Cerebellar cortex (tissue), 1 donor: ENCODE measurements at regions not wholly inside any gene's neighbourhood (a gene's known extent, or its start where the extent isn't known, plus 50 kb on each side); places are given as distances from the start of the nearest gene placed in this dataset.
"Not testable (repeated sequence)": the region's sequence is repeated elsewhere in the genome, so short reads cannot be mapped to it uniquely, and the experiment has no call there.

ENCODE experiments used
- DNase-seq: peaks from one replicate; pipeline ENCODE4 v3.0.0-alpha.2; 2015; ENCODE audit warnings: low spot score

DNA sequence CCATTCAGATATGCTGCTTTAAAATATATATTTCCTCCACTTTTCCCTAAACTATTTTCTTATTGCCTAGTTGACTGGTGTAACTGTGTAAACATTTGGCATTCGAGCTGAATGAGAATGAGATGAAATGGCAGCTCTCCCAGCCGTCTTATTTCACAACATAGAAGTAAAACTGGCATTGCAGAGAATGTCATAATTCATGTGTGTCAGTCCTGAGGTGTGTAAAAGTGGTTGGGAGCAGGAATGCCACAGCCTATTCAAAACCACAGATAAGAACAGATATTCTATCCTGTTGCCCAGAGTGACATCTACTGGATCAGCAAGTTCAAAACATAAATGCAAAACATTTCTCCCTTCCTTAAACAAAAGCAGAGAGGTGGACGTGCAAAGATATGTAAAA lies 565.5 kb upstream of the CHAC2 start:
- DNase-seq, result peak; percentile 41

DNA sequence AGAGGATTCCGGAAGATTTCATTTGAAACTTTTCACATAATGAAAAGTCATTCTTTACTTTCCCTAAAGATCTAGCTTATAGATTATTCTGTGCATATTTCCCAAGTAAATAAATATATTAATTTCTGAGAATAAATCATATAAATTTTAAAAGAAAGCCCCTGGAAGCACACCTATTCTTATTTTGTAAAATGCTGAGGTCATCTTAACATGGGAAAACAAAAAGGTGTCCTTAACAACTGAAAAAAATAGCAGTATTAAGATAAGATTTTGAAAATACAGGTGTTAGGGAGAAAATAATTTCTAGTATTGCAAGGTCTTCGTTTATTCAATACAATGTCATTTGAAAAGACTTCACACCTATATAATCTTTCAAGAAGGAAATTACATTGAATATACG lies 567.5 kb upstream of the CHAC2 start:
- no peak for DNase-seq

DNA sequence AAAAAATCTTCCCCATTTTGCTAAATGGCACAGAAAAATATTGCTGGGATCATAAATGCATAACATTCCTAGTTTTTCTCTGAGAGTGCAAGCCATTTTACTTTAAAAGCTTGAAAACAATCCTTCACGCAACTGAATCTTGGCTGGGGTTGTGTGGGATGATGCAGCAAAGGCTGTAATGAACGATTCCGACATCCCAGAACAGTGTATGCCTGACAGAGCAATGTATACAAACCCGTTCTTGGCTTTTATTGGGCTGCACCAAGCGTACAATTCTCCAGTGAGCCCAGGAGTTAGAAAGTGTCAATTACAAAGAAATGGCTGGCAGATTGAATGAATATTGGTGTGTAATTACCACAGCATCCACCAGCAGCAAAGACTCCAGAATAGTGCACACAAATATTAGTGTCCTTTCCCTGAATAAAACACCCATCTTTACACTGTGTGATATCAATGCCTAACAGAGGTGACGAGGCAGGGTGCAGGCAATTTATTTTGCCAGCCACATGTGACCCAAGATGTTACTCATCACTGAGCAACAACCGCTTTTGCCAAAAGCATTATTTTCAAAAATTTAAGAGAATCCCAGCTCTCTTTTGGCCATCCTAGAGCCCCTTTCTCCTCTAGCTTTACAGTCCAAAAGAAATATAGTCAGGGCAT lies 578.6 kb upstream of the CHAC2 start:
- no peak for DNase-seq

DNA sequence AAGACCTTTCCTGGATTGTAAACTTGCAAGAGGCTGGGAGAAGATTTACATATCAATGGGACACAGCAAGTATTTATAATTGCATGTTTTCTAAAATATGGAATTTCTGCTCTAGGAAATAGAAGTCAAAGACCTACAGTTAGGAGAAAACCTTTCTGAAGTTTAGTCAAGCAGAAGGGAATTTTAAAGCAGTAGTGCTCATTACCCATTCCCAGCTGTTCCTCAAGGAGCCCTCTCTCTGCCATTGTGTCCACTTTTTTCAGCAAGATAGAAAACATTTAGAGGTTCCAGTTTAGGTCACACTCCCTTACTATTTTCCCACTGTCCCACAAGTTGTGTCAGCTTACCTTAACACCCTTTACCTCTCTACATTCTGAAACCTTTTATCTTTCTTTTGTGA lies 584.0 kb upstream of the CHAC2 start:
- DNase-seq, result no peak

DNA sequence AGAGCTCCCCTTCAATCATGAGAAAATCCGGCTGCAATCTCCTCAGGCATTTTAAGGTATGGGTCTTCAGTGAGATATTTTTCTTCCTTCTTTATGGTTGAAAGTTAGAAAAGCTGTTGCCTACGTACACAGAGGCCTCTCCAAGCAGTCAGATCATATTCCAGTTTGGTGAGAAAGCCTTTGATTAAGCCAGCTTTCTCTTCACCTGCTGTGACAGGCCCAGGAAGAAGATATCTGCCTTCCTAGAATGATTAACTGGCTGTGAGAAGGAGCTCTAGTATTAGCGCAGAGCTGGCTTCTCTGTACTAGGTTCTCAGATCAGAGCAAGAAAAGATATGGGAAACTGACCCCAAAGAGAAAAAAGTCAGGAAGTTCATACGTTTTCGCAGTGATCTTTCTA lies 585.0 kb upstream of the CHAC2 start:
- no peak for DNase-seq

DNA sequence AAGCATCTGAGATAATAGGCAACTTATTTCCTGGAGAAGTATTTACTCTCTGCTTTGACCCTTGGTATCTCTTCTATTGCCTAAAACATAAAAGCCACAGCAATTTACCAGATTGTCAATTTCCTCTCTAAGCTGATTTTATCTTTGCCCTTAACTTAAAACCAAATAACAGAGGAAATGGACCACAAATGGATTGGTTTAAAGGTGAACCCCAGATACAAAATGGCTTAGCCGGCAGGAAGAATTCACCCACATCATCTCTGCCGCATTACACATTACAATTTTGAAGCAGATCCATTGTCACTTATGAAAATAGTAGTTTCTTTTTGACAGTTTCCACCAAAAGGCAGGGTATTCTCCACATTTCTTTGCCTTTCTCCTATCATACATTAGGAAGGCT lies 585.8 kb upstream of the CHAC2 start:
- DNase-seq, result no peak

DNA sequence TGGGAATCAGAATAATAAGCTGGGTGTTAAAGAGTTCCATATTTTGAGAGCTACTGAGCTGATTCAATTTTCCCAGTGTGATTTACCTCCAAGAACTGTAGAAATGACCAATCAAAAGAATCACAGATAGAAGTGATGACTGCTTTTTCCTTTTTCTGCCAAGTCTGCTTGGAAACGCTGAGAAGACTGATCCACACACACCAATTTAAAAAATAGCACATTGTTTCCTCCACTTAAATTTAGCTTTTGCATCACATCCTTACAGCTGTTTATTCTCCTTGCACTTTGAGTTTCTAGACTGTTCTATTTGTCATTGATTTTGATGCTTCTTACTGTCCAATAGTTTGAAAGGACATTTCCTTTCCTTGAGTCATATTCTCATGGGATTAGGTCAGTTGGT lies 590.3 kb upstream of the CHAC2 start:
- no peak for DNase-seq

DNA sequence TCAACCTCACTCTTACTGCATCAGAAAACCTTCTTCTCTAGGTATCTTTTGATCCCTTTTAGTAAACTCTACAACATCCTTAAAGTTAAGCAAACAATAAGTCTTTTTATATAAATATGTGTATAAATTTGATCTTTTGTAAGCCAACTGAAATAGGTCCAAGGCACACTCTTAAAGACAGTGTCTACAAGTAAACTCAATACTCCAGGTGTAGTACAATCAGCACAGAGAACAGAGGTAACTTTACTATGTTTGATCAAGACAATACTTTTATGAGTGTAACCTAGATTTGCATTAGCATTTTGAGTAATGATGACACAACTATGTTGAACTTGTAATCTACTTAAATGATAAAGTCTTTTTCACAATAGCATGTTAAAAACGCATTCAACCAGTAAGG lies 593.1 kb upstream of the CHAC2 start:
- no peak for DNase-seq

DNA sequence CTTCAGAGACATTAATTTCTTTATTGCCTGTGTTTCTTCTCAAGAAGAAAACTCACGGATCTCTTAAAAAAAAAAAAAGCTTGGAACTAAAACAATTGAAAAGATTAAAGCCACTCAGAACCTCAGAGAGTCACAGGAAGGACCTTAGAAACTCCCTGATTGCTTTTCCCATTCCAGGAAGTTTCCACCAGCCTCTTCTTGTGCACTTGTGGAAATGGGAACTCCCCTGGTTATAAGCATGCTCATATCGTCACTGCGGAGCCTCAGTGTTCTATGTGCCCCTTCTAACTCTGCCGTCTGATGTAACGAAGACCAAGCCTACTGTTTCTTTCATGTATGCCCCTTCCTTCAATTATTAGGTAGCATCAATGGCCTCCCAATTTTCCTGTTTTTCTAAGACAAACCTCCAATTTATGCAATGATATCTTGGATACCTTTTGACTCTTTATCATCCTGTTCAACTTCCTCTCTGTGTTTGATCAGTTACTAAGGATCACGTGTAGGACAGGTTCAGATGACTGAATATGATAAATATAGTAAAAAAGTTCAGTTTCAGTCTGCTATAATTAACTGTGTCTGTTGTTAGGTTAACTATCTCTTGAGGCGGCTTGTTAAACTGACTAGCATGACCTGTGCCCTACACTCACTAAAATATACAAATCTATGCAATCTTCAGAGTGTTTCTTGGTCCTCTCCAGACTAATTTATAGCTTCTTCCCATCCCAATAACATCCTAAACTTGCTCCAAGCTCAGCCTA lies 593.7 kb upstream of the CHAC2 start:
- no peak for DNase-seq

DNA sequence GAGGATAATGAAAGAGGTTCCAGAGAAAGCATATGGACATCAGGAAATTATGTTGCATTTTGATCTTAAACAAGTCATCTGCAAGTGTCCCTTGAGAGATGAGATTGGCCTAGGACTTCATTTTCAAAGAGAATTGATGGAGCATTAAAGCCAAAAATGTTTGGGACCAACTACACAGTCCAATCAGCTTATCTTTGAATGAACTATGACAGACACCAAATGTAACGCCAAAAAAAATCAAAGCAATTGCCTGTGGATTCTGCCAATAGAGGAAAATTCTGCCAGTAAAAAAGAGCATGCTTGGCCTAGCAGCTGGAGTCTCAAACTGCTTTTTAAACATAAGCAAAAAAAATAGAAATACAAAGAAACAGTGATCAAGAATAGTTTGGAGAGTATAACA lies 594.5 kb upstream of the CHAC2 start:
- no peak for DNase-seq

DNA sequence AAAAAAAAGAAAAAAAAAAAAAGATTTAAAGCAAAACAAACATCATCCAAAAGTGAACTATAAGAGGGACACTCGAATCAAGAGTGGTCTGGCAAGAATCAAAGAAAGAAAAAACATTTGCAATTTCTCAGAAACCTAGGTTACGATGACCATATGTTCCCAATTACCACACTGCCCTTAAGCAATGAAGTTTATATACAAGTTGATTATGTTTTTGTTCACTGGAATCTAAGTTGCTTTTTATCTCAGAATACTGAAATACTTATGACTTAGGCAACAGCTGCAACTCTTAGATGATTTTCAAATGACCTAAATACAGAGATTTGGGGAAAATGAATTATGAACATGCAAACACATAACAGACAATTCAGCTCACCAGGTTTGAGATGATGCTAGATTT lies 597.1 kb upstream of the CHAC2 start:
- no peak for DNase-seq

DNA sequence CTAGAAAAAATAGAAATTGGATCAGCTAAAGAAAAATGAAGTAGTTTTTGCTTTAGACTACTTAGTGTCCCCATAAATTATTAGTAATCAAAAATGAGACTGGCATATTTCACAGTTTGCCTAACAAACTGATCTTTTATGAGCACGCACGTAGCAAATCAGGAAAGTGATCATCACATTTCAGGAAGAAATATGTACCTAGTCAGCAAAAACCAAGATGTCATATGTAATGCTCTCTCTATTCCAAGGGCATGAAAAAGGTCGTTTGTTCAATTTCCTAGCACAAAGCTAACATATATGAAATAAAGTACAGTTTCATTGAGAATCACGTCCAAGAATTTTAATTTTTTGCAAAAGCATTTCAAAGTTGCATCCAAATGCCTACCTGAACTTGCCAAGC lies 600.4 kb upstream of the CHAC2 start:
- DNase-seq, result no peak

DNA sequence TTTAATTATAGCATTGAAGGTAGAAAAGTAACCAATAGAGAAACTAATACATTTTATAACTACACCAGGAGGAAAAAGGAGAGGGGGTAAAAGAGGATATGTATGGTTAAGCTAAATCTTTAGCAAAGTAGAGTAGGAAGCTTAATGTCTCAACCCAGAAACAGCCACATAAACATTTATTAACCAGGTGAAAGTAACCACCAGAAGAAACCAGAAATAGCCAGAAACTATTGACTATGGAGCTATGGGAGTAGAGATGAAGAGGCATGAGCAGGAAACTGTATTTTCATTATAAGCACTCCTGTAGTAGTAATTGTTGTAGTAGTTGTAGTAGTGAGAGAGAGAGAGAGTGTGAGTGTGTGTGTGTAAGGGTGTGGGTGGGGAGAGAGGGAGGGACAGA lies 617.5 kb upstream of the CHAC2 start:
- DNase-seq, result no peak

DNA sequence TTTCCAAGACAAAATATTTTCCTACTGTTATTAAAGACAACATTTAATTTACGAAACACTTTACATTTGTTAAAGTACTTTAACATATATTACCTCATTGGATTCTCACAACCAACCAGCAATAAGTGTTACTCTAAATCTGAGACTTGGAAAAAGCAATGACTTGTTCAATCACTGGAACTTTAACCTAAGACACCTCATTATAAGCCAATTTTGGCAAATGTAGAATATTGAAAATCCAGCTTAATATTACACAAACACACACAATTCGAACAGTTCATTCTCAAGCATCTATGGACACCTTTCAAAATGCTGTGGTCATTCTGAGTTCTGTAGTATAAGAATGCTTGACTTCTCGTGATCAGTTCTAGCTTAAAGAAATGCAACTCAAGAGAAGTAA lies 619.4 kb upstream of the CHAC2 start:
- DNase-seq, result no peak

DNA sequence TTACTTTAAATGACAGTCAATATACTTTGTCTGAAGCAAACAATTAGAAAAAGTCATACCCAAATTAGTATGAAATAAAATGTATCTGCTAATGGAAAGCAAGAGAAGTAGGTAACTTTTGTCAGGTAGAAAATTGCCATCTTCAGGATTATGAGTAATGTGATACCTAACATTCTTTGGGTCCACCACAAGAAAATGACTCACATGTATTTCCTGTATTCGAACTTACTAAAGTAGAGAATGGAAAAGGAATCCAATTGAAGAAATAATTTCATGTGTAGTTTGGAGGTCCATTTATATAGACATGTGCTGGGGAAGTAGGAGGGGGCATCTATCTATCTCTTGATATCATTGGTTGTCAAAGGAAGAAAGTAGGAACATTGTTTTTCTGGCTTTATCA lies 636.2 kb upstream of the CHAC2 start:
- no peak for DNase-seq

DNA sequence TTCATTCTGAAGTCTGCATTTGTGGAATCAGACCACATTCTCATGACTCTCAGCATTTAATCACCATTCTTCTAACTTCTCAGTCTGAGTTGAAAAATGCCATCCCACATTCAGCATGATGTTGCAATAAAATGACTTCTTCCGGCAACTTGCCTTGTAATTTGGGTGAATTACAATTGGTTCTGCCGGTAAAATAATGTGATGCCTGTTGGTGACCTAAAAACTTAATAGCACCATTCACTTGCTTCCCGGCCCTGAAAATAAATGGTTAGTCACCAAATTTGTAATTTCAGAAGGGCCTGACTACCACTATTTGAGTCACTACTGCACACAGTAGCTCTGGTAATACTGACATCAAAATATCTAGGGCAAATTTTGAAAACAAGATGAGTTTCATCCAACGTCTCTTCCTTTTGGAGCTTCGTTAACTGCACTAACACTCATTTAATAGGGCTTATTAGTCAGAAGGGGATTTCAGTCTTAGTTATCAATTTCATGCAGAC lies 637.1 kb upstream of the CHAC2 start:
- no peak for DNase-seq

DNA sequence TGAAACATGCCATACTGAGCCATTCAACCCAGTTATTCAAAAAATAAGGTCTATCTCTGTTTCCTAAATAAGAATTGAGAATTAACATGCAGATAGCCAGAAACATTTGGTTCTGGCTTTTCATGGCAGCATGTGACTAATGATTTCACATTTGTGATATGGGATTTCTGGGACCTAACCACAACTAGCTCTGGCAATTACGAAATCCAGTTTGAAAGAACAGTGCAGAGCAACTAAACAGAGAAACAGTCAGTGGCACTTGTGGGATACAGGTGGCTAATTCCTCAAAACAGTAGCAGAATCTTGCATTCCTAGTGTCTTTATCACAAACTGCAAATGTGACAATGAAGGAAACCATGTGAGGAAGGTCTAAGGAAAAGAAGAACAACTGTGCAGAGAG lies 637.8 kb upstream of the CHAC2 start:
- no peak for DNase-seq

DNA sequence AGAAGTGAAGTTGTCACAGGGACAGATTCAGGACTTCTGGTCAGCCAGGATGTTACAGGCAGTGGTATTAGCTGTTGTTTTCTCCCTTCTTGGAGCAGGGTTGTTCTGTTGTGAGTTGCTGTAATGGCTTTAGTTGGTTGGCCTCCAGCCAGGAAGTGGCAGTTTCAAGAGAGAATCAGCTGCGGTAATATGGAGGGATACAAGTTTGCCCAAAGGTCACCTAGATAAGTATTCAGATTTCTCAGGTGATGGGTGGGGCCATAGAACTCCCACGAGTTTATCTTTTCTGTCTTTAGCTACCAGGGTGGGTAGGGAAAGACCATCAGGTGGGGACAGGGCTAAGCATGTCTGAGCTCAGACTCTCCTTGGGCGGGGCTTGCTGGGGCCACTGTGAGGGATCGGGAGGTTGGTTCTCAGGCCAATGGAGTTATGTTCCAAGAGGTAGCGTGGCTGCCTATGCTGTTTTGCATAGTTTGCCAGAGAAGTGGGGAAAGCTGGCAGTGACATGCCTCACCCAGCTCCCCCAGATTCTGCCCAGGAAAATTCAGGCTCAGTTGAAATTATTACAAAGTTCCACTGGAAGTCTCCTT lies 640.4 kb upstream of the CHAC2 start:
- no peak for DNase-seq

DNA sequence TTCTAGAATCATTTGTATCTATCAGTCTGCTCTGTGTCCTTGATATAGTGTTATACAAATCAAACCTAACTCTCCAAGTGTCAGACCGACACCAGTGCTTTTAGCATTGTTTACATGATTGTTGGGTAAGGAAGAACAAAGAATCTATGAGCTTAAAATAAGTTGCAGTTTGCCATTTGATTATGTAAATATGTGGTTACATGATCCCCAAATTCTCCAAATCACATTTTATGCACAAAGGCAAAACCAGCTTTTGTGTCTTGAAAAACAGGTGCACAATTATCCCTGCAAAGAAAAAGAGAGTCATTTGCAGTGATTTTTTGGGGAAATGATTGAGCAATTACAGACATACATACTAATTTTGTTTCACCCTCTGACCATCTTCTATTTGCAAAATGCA lies 652.6 kb upstream of the CHAC2 start:
- DNase-seq, result no peak

DNA sequence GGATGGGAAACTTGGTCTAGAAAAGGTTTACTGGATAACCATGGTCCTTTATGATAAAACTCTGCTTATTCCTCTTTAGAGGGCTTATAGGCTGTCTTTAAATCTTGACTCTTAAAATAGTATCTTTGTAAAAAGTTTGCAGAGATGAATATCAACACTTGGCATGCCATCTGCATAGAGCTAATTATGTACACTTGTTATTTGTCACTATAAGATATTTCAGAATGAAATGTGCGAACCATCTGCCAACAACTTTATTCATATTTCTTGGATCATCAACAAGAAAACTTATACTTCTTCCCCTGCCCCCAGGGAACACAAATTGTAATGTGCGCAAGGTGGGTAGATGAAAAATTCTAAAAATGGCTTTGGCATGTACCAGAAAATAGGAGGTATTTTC lies 653.0 kb upstream of the CHAC2 start:
- no peak for DNase-seq

DNA sequence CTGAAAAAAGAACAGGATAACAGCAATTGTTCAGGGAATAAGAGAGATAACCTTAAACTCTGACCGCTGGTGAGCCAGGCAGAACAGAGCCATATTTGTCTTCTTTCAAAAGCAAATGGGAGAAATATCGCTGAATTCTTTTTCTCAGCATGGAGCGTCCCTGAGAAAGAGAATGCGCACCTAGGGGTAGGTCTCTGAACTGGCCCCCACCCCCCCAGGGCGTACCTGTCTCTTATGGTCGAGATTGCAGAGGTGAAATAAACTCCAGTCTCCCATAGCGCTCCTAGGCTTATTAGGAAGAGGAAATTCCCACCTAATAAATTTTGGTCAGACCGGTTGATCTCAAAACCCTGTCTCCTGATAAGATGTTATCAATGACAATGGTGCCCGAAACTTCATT lies 655.2 kb upstream of the CHAC2 start:
- DNase-seq, result not testable (repeated sequence)

DNA sequence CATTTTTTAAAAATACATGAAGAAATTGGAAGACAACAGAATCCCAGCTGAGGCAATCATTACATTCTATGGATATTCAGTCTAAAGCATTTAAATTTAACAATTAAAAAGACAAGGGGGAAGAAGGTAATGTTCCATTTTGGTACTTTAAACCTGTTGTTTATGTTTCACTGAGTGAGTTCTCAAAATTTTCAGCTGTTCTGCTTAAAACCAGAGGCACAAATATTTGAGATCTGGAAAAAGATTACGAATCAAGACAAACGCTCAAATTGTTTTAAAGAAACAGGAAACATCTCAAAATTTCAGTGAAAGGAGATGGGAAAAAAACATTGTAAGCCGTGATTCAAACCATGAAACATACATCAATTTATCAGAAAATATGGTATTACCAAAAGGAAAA lies 656.2 kb upstream of the CHAC2 start:
- no peak for DNase-seq

DNA sequence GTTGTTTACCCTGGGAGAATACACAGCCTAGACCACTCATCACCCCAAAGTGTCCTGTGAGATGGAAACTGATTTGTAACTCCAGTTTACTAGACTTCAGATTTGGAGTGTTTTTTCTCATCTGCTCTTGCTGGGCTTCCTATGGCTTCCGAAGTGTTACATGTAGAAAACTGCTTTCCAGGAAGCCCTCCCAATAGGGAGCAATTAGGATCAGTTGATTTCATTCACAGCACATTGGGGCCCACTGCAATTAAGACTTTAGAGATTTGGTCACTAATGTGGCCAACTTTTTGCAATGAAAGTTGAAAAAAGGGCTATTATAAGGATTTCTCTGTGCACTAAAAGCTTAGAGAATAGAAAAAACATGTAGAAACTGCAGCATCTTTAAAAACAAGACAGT lies 656.6 kb upstream of the CHAC2 start:
- no peak for DNase-seq

DNA sequence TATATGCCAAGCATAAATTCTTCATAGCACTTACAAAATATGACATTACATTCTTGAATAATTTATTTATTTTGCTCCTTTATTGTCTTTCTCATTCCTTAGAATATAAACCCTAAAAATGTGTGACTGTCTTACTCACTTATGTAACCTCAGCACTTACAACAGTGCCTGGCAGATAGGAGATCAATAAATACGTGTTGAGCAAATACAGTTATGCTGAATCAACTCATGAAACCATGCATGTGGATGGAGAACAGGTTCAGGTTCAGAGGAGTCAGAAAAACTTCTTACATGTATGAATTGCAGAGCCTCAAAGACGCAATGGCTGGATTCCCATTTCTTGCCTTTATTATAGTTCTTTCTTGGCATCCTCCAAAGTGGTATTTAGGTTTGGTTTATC lies 659.4 kb upstream of the CHAC2 start:
- no peak for DNase-seq
